Upper lobe of right lung (tissue), 1 donor: ENCODE measurements at regions not wholly inside any gene's neighbourhood (a gene's known extent, or its start where the extent isn't known, plus 50 kb on each side); places are given as distances from the start of the nearest gene placed in this dataset.
A peak's percentile ranks its signal among the peaks of the same experiment; 100 is the strongest.

ENCODE experiments used
- ATAC-seq: fragments of 200-7000 bp; cut with Tn5 transposase; one replicate; pipeline ENCODE4 v1.9.1; 2020; ENCODE audit warnings: mild to moderate bottlenecking, moderate library complexity
- DNase-seq: peaks from one replicate; pipeline ENCODE4 v3.0.0-alpha.2; 2020
- H3K27ac ChIP-seq: fragments of 200-600 bp; one replicate; pipeline ENCODE4 v1.8.0; 2022
- H3K27me3 ChIP-seq: fragments of 200-600 bp; one replicate; pipeline ENCODE4 v1.8.0; 2022; ENCODE audit warnings: mild to moderate bottlenecking
- H3K36me3 ChIP-seq: fragments of 200-600 bp; one replicate; pipeline ENCODE4 v1.8.0; 2022
- H3K4me1 ChIP-seq: fragments of 200-600 bp; one replicate; pipeline ENCODE4 v1.8.0; 2022
- H3K4me3 ChIP-seq: fragments of 200-600 bp; one replicate; pipeline ENCODE4 v1.8.0; 2022; ENCODE audit warnings: mild to moderate bottlenecking
- H3K9me3 ChIP-seq: fragments of 200-600 bp; one replicate; pipeline ENCODE4 v1.8.0; 2022
- intact Hi-C: fragments of 100-400 bp; cut with DNase I; formaldehyde crosslinking; loops from one replicate; pipeline ENCODE4 v1.11.0; 2022
- TF ChIP-seq, protein P1 (sequence below): fragments of 200-600 bp; IDR thresholded peaks from one replicate; pipeline ENCODE4 v1.8.0; 2022; ENCODE audit warnings: antibody characterized with exemption
- donor health status: DM: no; HTN: yes; CAD: no; lungs with severe emphysema.

DNA sequence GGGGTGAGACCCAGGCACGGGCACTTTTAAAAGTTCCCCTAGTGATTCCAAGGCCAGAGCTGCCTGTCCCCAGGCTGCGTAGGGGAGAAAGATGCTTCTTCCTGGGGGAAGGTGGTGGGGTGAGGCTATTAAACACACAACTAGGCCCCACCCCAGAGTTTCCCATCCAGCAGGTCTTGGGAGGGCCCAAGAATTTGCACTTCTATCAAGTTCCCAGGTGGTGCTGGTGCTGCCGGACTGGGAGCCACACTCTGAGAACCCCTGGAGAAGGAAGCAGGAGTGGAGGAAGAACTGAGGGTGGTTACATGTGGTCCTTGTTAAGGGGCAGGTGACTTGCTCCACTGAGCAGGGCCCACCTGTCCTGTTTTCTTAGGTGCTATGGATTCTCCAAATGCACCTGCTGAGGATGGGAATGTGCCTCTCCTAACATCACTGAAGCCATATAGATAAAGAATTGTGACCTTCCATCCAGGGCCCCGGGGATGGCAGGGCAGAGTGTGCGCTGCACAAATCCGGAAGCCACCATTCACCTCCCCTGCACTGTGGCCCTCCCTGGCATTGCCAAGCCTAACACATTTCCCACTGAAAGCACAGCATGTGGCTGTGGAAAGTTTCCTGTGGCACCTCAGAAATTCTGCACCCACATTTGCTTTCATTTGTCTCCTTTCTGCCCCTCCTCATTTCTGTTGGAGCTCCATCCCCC lies 111.5 kb upstream of the MEF2A start:
- Histone ChIP-seq H3K36me3 (no peaks in the 10 kb centered on the region), H3K9me3 (no peaks in the 10 kb centered on the region), H3K27ac (peak overlapping the region; percentile 81), H3K4me3 (no peak overlapping the region), H3K27me3 (no peaks in the 10 kb centered on the region), H3K4me1 (peaks cover 51% of the 10 kb centered on the region)
- TF ChIP-seq, protein P1, sequence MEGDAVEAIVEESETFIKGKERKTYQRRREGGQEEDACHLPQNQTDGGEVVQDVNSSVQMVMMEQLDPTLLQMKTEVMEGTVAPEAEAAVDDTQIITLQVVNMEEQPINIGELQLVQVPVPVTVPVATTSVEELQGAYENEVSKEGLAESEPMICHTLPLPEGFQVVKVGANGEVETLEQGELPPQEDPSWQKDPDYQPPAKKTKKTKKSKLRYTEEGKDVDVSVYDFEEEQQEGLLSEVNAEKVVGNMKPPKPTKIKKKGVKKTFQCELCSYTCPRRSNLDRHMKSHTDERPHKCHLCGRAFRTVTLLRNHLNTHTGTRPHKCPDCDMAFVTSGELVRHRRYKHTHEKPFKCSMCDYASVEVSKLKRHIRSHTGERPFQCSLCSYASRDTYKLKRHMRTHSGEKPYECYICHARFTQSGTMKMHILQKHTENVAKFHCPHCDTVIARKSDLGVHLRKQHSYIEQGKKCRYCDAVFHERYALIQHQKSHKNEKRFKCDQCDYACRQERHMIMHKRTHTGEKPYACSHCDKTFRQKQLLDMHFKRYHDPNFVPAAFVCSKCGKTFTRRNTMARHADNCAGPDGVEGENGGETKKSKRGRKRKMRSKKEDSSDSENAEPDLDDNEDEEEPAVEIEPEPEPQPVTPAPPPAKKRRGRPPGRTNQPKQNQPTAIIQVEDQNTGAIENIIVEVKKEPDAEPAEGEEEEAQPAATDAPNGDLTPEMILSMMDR: no peak
- intact Hi-C loops: no loop called here
- DNase-seq: no peak
- no peak for ATAC-seq

DNA sequence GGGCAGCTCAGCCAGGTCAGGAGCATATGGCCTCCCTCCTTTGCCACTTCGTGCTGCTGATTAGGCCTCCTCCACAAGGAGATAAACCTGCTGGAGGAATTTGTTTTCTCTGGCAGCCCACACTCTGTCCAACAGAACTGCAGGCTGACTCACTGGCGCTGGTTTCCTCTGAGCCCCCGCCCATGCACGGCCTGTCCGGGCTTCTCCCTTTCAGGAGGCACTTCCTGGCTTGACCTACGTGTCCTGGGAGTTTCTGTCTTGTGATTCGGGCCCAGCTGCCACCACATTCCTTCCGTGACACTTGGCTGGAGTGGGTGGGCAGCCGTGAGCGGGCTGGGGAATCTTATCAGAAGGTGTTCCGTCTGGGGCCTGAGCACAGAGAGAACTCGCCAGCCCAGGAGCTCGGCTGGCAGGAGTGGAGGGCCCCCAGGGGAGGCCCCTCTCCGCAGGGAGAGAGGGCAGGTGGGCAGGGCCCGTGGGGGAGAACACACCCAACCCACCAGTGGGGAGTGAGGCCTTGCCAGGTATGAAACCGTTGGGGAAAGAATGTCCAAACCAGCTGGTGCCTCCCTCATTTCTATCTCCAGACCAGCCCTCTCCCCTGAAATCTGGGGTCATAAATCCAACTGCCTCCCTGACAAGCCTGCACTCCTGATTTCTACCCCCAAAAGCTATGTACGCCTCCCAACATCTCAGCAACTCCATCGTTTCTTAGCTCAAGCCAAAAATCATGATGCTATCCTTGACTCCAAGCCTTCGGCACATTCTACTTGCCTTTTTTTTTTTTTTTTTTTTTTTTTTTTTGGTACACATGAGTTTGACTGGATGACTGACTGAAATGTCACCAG lies 110.6 kb upstream of the MEF2A start:
- DNase-seq: peak; percentile 91
- ATAC-seq: peak; percentile 90
- peaks cover 51% of the 10 kb centered on the region for H3K4me1 ChIP-seq
- intact Hi-C loops: no loop called here
- TF ChIP-seq, protein P1: no peak
- H3K4me3 ChIP-seq: no peak overlapping the region
- H3K27ac ChIP-seq: peak overlapping the region; percentile 81
- no peaks in the 10 kb centered on the region for H3K27me3 ChIP-seq
- no peaks in the 10 kb centered on the region for H3K36me3 ChIP-seq
- H3K9me3 ChIP-seq: no peaks in the 10 kb centered on the region

DNA sequence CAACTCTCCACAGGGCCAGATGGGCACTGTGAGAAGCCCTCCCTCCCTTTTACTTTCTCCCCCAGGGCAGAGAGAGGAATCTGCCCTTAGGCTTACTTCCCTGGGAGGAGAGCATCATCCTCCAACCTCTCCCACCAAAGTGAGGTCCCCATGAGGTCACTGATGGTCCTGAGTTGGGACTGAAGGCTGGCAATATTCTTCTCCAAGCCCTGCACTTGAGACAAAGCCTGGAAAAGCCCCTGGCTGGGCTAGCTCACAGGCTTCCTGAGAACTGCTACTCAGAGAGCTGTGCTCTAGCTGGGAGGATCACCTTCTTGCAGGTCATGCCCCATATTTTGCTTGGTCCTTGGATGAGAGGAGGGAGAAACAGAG lies 110.0 kb upstream of the MEF2A start:
- intact Hi-C loops: no loop called here
- Histone ChIP-seq H3K9me3 (no peaks in the 10 kb centered on the region), H3K27ac (peak overlapping the region; percentile 81), H3K4me1 (peaks cover 47% of the 10 kb centered on the region), H3K4me3 (no peak overlapping the region), H3K36me3 (no peaks in the 10 kb centered on the region), H3K27me3 (no peaks in the 10 kb centered on the region)
- TF ChIP-seq, protein P1: no peak
- ATAC-seq (no peak), DNase-seq (no peak)

DNA sequence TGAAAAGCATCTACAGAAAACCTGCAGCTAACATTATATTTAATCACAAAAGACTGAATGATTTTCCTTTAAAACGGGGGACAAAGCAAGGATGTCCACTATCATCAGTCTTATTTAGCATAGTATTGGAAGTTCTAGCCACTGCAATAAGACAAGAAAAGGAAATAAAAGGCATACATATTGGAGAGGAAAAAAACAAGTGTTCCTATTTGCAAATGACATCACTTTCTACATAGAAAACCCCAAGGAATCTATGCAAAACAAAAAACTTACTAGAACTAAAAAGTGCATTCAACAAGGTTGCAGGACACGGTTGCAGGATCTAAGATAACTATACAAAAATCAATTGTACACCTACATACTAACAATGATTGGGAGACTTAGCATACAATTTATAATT lies 101.6 kb upstream of the MEF2A start:
- DNase-seq (no peak), ATAC-seq (no peak)
- Histone ChIP-seq H3K27ac (no peak overlapping the region), H3K27me3 (no peaks in the 10 kb centered on the region), H3K4me3 (no peak overlapping the region), H3K36me3 (no peaks in the 10 kb centered on the region), H3K4me1 (no peaks in the 10 kb centered on the region), H3K9me3 (peaks cover 13% of the 10 kb centered on the region)
- intact Hi-C loops: no loop called here
- TF ChIP-seq, protein P1: no peak

DNA sequence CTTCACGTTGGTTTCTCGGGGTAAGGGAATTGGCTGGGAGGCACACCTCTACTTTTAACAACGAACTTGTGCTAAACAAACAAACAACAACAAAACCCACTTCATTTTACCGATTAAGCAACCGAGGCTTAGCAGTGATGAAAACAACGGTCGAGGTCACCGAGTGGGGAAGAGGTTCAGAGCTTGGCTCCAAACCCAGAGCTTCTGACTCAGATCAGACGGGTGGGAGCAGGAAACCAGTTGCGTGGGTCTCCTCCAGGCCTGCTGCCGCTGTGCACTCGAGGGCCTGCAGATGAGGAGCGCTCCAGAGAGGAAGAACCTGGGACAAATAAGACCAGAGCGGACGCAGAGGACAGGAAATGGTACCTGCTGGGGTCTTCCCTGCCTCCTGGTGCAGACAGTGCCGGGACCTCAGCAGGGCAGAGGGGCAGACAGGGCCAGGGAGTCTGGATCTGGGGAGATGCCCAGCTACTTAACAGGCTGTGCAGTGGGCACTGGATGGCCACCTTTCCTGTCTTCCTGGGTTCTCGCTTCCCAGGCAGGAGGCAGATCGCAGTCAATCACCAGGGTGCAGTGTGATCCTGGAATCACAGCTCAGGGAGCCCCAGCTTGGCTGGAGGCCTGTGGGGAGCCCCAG lies 99.0 kb upstream of the MEF2A start:
- Histone ChIP-seq H3K36me3 (no peaks in the 10 kb centered on the region), H3K4me3 (no peak overlapping the region), H3K27ac (no peak overlapping the region), H3K4me1 (no peaks in the 10 kb centered on the region), H3K9me3 (peaks cover 13% of the 10 kb centered on the region), H3K27me3 (no peaks in the 10 kb centered on the region)
- TF ChIP-seq, protein P1: no peak
- ATAC-seq (peak; percentile 74), DNase-seq (no peak)
- intact Hi-C loops: no loop called here
